Fibroblast of lung (primary cell): ENCODE measurements at regions not wholly inside any gene's neighbourhood (a gene's known extent, or its start where the extent isn't known, plus 50 kb on each side); places are given as distances from the start of the nearest gene placed in this dataset.

ENCODE experiments used
- EZH2 ChIP-seq: IDR thresholded peaks from 2 replicates; pipeline ENCODE4 v1.5.1; 2012; ENCODE audit warnings: low read length, control low read depth, mild to moderate bottlenecking; ENCODE audit errors: missing control alignments
- TF ChIP-seq, protein P1 (sequence below), 2 donors: IDR thresholded peaks in 1 of 2; conservative IDR thresholded peaks in 1 of 2; 1 replicate in 1 of 2; 2 replicates in 1 of 2; pipeline ENCODE4 v1.5.1; 2011 to 2012; ENCODE audit warnings: low read length in 2 of 2, control low read depth in 1 of 2, inconsistent platforms in 1 of 2, low read depth in 1 of 2, mild to moderate bottlenecking in 1 of 2

DNA sequence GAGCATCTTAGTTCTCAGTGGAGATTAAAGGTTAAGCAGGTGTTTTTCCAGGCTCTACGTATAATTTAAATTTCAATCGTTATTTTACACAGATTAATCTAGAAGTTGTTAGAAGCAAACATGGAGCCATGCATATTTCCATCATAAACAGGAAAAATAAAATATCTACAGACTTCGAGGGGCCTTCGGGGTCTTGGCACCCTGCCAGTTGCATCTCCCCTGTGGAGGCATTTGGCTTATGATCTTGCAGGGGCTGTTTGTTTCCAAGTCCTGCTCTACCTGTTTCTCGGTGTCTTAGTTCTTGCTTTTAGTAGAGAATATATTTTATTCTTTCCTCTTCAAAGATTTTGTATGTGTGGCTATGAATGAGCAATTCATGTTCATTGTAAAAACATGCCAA, 67.2 kb upstream of the FAM136A start:
- TF ChIP-seq, protein P1, sequence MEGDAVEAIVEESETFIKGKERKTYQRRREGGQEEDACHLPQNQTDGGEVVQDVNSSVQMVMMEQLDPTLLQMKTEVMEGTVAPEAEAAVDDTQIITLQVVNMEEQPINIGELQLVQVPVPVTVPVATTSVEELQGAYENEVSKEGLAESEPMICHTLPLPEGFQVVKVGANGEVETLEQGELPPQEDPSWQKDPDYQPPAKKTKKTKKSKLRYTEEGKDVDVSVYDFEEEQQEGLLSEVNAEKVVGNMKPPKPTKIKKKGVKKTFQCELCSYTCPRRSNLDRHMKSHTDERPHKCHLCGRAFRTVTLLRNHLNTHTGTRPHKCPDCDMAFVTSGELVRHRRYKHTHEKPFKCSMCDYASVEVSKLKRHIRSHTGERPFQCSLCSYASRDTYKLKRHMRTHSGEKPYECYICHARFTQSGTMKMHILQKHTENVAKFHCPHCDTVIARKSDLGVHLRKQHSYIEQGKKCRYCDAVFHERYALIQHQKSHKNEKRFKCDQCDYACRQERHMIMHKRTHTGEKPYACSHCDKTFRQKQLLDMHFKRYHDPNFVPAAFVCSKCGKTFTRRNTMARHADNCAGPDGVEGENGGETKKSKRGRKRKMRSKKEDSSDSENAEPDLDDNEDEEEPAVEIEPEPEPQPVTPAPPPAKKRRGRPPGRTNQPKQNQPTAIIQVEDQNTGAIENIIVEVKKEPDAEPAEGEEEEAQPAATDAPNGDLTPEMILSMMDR (conservative IDR thresholded peaks at IDR 0.05 in 1 of 2, IDR thresholded peaks at IDR 0.05 in 1 of 2; ENCODE audit: low read depth in 1 of 2, low read length in 2 of 2), result no peak
- no peak for TF ChIP-seq EZH2
